Vagina (tissue), 2 donors: ENCODE measurements at regions not wholly inside any gene's neighbourhood (a gene's known extent, or its start where the extent isn't known, plus 50 kb on each side); places are given as distances from the start of the nearest gene placed in this dataset.

Source experiments
- POLR2AphosphoS5 ChIP-seq, 2 donors: sonication (generic); formaldehyde crosslinking; IDR thresholded peaks; one replicate each; pipeline ENCODE4 v1.9.0; 2017; ENCODE audit warnings: antibody characterized with exemption in 2 of 2, mild to moderate bottlenecking in 2 of 2, low read depth in 1 of 2; ENCODE audit not compliant: insufficient read depth in 1 of 2
- TF ChIP-seq, protein P1 (sequence below), 3 experiments: fragments of 450-650 bp in 2 of 3; fragments of 200-600 bp in 1 of 3; sonication (generic) in 1 of 3; IDR thresholded peaks; one replicate each; pipeline ENCODE4 v1.5.1; 2017 to 2019; ENCODE audit warnings: antibody characterized with exemption in 3 of 3, mild to moderate bottlenecking in 2 of 3, moderate library complexity in 2 of 3

GRCh38 chr12:33759279-33759678, 263.0 kb upstream of the ALG10 start:
- TF ChIP-seq, protein P1, sequence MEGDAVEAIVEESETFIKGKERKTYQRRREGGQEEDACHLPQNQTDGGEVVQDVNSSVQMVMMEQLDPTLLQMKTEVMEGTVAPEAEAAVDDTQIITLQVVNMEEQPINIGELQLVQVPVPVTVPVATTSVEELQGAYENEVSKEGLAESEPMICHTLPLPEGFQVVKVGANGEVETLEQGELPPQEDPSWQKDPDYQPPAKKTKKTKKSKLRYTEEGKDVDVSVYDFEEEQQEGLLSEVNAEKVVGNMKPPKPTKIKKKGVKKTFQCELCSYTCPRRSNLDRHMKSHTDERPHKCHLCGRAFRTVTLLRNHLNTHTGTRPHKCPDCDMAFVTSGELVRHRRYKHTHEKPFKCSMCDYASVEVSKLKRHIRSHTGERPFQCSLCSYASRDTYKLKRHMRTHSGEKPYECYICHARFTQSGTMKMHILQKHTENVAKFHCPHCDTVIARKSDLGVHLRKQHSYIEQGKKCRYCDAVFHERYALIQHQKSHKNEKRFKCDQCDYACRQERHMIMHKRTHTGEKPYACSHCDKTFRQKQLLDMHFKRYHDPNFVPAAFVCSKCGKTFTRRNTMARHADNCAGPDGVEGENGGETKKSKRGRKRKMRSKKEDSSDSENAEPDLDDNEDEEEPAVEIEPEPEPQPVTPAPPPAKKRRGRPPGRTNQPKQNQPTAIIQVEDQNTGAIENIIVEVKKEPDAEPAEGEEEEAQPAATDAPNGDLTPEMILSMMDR (IDR thresholded peaks at IDR 0.05), result no peak
- no peak for TF ChIP-seq POLR2AphosphoS5 (IDR thresholded peaks at IDR 0.05; ENCODE audit: insufficient read depth in 1 of 2, low read depth in 1 of 2)
